Mammary epithelial cell (primary cell): ENCODE measurements at regions not wholly inside any gene's neighbourhood (a gene's known extent, or its start where the extent isn't known, plus 50 kb on each side); places are given as distances from the start of the nearest gene placed in this dataset.

Experiments used
- EZH2 ChIP-seq: IDR thresholded peaks from 2 replicates; pipeline ENCODE4 v1.6.1; 2012; ENCODE audit warnings: low read length, inconsistent platforms, borderline replicate concordance
- TF ChIP-seq, protein P1 (sequence below), 2 donors: IDR thresholded peaks in 1 of 2; conservative IDR thresholded peaks in 1 of 2; 2 replicates each; pipeline ENCODE4 v1.5.1; 2011 to 2012; ENCODE audit warnings: inconsistent platforms in 2 of 2, low read length in 2 of 2, mild to moderate bottlenecking in 2 of 2, control low read depth in 1 of 2, low read depth in 1 of 2; ENCODE audit not compliant: insufficient read depth in 1 of 2; ENCODE audit errors: extremely low read depth in 1 of 2

DNA sequence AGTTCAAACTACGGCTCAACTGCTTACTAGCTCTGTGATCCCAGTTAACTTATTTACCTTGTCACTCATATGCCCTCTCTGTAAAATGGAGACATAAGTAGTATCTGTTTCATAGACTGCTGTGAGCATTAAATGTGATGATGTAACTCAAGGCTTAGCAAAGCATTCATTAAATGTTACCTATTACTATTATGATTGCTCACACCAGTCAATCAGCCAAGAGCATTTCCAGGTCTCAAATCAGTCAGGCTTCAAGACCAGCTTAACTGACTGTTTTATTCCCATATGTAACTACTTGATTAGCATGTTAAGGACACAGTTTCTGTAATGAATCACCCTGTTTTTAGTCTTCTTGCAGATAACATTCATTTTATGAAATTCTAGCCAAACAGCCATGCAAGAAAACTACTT, 413.3 kb downstream of the MLLT3 start:
- TF ChIP-seq, protein P1, sequence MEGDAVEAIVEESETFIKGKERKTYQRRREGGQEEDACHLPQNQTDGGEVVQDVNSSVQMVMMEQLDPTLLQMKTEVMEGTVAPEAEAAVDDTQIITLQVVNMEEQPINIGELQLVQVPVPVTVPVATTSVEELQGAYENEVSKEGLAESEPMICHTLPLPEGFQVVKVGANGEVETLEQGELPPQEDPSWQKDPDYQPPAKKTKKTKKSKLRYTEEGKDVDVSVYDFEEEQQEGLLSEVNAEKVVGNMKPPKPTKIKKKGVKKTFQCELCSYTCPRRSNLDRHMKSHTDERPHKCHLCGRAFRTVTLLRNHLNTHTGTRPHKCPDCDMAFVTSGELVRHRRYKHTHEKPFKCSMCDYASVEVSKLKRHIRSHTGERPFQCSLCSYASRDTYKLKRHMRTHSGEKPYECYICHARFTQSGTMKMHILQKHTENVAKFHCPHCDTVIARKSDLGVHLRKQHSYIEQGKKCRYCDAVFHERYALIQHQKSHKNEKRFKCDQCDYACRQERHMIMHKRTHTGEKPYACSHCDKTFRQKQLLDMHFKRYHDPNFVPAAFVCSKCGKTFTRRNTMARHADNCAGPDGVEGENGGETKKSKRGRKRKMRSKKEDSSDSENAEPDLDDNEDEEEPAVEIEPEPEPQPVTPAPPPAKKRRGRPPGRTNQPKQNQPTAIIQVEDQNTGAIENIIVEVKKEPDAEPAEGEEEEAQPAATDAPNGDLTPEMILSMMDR (conservative IDR thresholded peaks at IDR 0.05 in 1 of 2, IDR thresholded peaks at IDR 0.05 in 1 of 2; ENCODE audit: extremely low read depth in 1 of 2, insufficient read depth in 1 of 2, low read depth in 1 of 2, low read length in 2 of 2): no peak
- no peak for TF ChIP-seq EZH2
